ENCODE measurements at regions not wholly inside any gene's neighbourhood (a gene's known extent, or its start where the extent isn't known, plus 50 kb on each side); places are given as distances from the start of the nearest gene placed in this dataset.

GRCh38 chr12:19709889-19710288 lies 270.6 kb downstream of the AEBP2 start:
- DNase-seq (ENCODE audit: low read depth in 2 of 3, low spot score in 1 of 3), result no peak

GRCh38 chr12:19710811-19711793 lies 271.8 kb downstream of the AEBP2 start:
- DNase-seq (ENCODE audit: low read depth in 2 of 3, low spot score in 1 of 3), result no peak

GRCh38 chr12:19712041-19712440 lies 272.7 kb downstream of the AEBP2 start:
- no peak for DNase-seq (ENCODE audit: low read depth in 2 of 3, low spot score in 1 of 3)

- DNase-seq (ENCODE audit: low read depth in 2 of 3, low spot score in 1 of 3), result no peak
Measured at GRCh38 chr12:19718401-19718800, 279.1 kb downstream of the AEBP2 start.

- no peak for DNase-seq (ENCODE audit: low read depth in 2 of 3, low spot score in 1 of 3)
Measured at GRCh38 chr12:19719672-19720071, 280.4 kb downstream of the AEBP2 start.

- no peak for DNase-seq (ENCODE audit: low read depth in 2 of 3, low spot score in 1 of 3)
Measured at GRCh38 chr12:19726122-19726521, 286.8 kb downstream of the AEBP2 start.

- no peak for DNase-seq (ENCODE audit: low read depth in 2 of 3, low spot score in 1 of 3)
Measured at GRCh38 chr12:19726592-19726991, 287.3 kb downstream of the AEBP2 start.

GRCh38 chr12:19737019-19737418 lies 297.7 kb downstream of the AEBP2 start:
- DNase-seq (ENCODE audit: low read depth in 2 of 3, low spot score in 1 of 3), result no peak

- peak in 2 of 3 donors; percentile 8 to 26 for DNase-seq (ENCODE audit: low read depth in 2 of 3, low spot score in 1 of 3)
Measured at GRCh38 chr12:19739195-19739776, 300.0 kb downstream of the AEBP2 start.

GRCh38 chr12:19740472-19741131 lies 301.3 kb downstream of the AEBP2 start:
- DNase-seq (ENCODE audit: low read depth in 2 of 3, low spot score in 1 of 3), result no peak

- no peak for DNase-seq (ENCODE audit: low read depth in 2 of 3, low spot score in 1 of 3)
Measured at GRCh38 chr12:19741132-19741489, 301.8 kb downstream of the AEBP2 start.

GRCh38 chr12:19744705-19745218 lies 305.5 kb downstream of the AEBP2 start:
- no peak for DNase-seq (ENCODE audit: low read depth in 2 of 3, low spot score in 1 of 3)

GRCh38 chr12:19746471-19746870 lies 307.2 kb downstream of the AEBP2 start:
- DNase-seq (ENCODE audit: low read depth in 2 of 3, low spot score in 1 of 3), result no peak

GRCh38 chr12:19749906-19750574 lies 310.7 kb downstream of the AEBP2 start:
- DNase-seq (ENCODE audit: low read depth in 2 of 3, low spot score in 1 of 3), result no peak

GRCh38 chr12:19751078-19751477 lies 311.8 kb downstream of the AEBP2 start:
- no peak for DNase-seq (ENCODE audit: low read depth in 2 of 3, low spot score in 1 of 3)

GRCh38 chr12:19752712-19753111 lies 313.4 kb downstream of the AEBP2 start:
- no peak for DNase-seq (ENCODE audit: low read depth in 2 of 3, low spot score in 1 of 3)

GRCh38 chr12:19755136-19755535 lies 315.8 kb downstream of the AEBP2 start:
- no peak for DNase-seq (ENCODE audit: low read depth in 2 of 3, low spot score in 1 of 3)

- no peak for DNase-seq (ENCODE audit: low read depth in 2 of 3, low spot score in 1 of 3)
Measured at GRCh38 chr12:19757317-19757877, 318.1 kb downstream of the AEBP2 start.

- DNase-seq (ENCODE audit: low read depth in 2 of 3, low spot score in 1 of 3), result no peak
Measured at GRCh38 chr12:19759227-19759626, 319.9 kb downstream of the AEBP2 start.

GRCh38 chr12:19760611-19761010 lies 321.3 kb downstream of the AEBP2 start:
- no peak for DNase-seq (ENCODE audit: low read depth in 2 of 3, low spot score in 1 of 3)

GRCh38 chr12:19761463-19761862 lies 322.2 kb downstream of the AEBP2 start:
- DNase-seq (ENCODE audit: low read depth in 2 of 3, low spot score in 1 of 3), result no peak

Measured in stimulated activated CD4-positive, alpha-beta T cell treated with anti-CD3 and anti-CD28 coated beads, Interleukin-12 subunit alpha, Interleukin-12 subunit beta, amount 100 ng/mL, for 48 hours (primary cell).